Cardiac muscle cell (in vitro differentiated cells and primary cell): ENCODE measurements at regions not wholly inside any gene's neighbourhood (a gene's known extent, or its start where the extent isn't known, plus 50 kb on each side); places are given as distances from the start of the nearest gene placed in this dataset.
A peak's percentile ranks its signal among the peaks of the same experiment; 100 is the strongest.

Experiments
- DNase-seq, 2 donors: peaks; one replicate each; pipeline versions ENCODE4 v3.0.0 to v3.0.0-alpha.2; 2010 to 2017; ENCODE audit warnings: low read depth in 1 of 2, low spot score in 1 of 2
- H3K27ac ChIP-seq: fragments of 200-600 bp; sonication (generic); 2 replicates; pipeline ENCODE4 v1.5.1; 2016
- H3K27me3 ChIP-seq: fragments of 200-600 bp; sonication (generic); 2 replicates; pipeline ENCODE4 v1.6.0; 2016; ENCODE audit warnings: control low read depth
- H3K36me3 ChIP-seq: fragments of 200-600 bp; sonication (generic); 2 replicates; pipeline ENCODE4 v1.5.1; 2016; ENCODE audit warnings: control low read depth
- H3K4me1 ChIP-seq: fragments of 200-600 bp; sonication (generic); 2 replicates; pipeline ENCODE4 v1.8.1; 2017; ENCODE audit warnings: low read depth, mild to moderate bottlenecking, mixed run types
- H3K4me3 ChIP-seq: fragments of 200-600 bp; sonication (generic); 2 replicates; pipeline ENCODE4 v1.5.1; 2016; ENCODE audit warnings: mild to moderate bottlenecking
- H3K9me3 ChIP-seq: fragments of 200-600 bp; sonication (generic); 2 replicates; pipeline ENCODE4 v1.5.1; 2017; ENCODE audit warnings: low read depth, mild to moderate bottlenecking, control low read depth
- TF ChIP-seq, protein P1 (sequence below): IDR thresholded peaks from 2 replicates; pipeline ENCODE4 v1.5.1; 2012; ENCODE audit warnings: low read depth, mild to moderate bottlenecking, low read length

DNA sequence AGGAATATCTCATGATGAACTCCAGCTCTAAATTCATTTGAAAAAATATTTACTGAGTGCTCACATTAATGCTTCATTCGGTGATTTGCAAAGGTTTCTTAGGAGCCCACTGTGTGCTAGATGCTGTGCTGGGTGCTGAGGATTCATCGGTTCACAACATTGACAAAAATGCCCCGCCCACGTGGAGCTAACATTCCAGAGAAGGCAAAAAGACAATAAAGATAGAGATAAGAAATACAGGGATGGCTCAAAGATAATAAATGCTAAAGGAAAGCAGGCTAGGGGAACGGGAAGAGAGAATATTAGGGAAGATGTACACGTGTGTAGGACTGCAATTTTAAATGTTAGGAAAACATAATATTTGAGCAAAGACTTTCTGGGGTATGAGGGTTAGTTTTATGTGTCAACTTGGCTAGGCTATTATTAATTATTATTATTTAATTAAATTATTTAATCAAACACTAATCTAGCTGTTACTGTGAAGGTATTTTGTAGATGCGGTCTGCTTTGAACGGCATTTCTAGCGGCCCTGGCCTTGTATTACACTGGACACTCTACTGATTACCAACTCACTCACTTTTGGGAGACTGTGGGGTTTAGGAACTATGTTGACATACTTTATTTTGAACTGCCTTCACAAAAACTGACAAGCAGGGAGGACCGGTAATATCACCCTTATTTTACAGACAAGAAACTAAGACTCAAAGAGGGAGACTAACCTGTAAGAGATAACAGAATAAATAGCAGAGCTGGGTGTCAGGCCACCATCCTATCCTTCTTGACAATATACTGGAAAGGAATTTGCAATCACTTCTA, 61.9 kb upstream of the IRF2 start:
- TF ChIP-seq, protein P1, sequence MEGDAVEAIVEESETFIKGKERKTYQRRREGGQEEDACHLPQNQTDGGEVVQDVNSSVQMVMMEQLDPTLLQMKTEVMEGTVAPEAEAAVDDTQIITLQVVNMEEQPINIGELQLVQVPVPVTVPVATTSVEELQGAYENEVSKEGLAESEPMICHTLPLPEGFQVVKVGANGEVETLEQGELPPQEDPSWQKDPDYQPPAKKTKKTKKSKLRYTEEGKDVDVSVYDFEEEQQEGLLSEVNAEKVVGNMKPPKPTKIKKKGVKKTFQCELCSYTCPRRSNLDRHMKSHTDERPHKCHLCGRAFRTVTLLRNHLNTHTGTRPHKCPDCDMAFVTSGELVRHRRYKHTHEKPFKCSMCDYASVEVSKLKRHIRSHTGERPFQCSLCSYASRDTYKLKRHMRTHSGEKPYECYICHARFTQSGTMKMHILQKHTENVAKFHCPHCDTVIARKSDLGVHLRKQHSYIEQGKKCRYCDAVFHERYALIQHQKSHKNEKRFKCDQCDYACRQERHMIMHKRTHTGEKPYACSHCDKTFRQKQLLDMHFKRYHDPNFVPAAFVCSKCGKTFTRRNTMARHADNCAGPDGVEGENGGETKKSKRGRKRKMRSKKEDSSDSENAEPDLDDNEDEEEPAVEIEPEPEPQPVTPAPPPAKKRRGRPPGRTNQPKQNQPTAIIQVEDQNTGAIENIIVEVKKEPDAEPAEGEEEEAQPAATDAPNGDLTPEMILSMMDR = no peak
- DNase-seq = no peak
- H3K36me3 ChIP-seq = no peaks in the 10 kb centered on the region
- H3K27ac ChIP-seq = peak overlapping the region; percentile 86
- no peaks in the 10 kb centered on the region for H3K27me3 ChIP-seq
- no peaks in the 10 kb centered on the region for H3K9me3 ChIP-seq
- peaks cover 11% of the 10 kb centered on the region for H3K4me1 ChIP-seq
- peak overlapping the region; percentile 77 for H3K4me3 ChIP-seq

DNA sequence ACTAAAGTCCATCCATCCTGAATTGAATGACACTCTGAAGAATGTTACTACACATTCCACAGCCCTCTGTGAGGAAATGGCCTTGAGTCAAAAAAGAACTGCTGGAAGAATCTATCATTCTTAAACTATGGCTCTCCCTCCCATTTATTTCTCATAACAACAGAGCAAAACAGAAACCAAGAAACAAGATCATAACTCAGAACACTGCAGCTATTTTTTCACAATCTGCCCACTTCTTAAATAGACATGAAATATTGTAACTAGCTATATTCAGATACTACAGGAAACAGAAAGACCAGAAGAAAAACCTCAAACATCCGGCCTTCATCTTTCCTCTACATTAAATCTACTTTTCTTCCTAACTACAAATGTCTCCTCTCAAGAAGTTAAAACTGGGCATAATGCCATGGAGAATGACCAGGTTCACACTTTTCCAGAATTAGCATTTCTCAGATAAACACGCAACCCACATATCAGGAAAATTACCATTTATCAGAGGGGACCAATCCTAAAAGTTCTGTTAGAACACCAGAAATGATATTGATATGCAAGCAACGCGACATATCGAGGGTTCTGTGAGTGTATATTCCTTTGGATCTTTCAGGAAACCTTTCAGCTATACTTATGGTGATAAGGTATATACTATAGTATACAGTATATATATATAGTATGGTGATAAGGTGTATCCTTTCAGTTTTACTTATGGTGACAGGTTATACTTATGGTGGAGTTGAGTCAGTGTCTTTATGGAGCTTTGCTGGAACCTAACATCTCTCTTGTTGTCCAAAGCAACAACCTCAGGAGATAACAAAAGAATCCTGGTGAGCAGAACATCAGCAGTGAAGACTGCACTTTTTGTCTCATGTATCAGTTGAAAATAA, 60.4 kb upstream of the IRF2 start:
- peak; percentile 11 to 85 for DNase-seq
- TF ChIP-seq, protein P1 = no peak
- no peak overlapping the region for H3K27ac ChIP-seq

DNA sequence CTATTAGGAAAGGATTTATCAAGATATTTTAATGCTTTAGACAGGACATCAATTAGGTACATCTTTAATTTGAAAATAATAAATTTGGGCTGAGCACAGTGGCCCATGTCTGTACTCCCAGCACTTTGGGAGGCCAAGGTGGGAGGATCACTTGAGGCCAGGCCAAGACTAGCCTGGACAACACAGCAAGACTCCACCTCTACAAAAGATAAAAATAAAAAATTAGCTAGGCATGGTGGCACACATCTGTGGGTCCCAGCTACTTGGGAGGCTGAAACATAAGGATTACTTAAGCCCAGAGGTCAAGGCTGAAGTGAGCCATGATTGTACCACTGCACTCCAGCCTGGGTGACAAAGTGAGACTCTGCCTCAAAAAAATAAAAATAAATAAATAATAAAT, 59.6 kb upstream of the IRF2 start:
- Histone ChIP-seq H3K4me1 (peaks cover 11% of the 10 kb centered on the region), H3K36me3 (no peaks in the 10 kb centered on the region), H3K4me3 (no peak overlapping the region), H3K27me3 (no peaks in the 10 kb centered on the region), H3K9me3 (no peaks in the 10 kb centered on the region), H3K27ac (no peak overlapping the region)
- no peak for DNase-seq
- TF ChIP-seq, protein P1 = no peak

More for the DNA sequence above, 60.4 kb upstream of the IRF2 start:
- Histone ChIP-seq H3K9me3 (no peaks in the 10 kb centered on the region), H3K4me3 (no peak overlapping the region), H3K27me3 (no peaks in the 10 kb centered on the region), H3K4me1 (peaks cover 11% of the 10 kb centered on the region), H3K36me3 (no peaks in the 10 kb centered on the region)

DNA sequence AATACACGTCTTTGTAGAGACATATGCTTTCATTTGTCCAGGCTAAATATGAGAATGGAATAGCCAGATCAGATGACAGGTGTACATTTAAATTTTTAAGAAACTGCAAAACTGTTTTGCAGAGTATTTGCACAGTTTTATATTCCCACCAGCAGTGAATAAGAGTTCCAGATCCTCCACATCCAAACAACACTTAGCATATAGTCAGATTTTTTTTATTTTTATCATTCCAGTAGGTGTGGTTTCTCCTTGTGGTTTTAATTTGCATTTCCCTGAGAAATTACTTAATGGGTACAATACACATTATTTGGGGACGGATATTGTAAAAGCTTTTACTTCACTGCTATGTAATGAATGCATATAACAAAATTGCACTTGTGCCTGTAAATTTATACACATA, 56.7 kb upstream of the IRF2 start:
- no peaks in the 10 kb centered on the region for H3K36me3 ChIP-seq
- no peaks in the 10 kb centered on the region for H3K9me3 ChIP-seq
- H3K4me1 ChIP-seq = peaks cover 9% of the 10 kb centered on the region
- H3K27ac ChIP-seq = no peak overlapping the region
- no peak for DNase-seq
- H3K4me3 ChIP-seq = no peak overlapping the region
- no peaks in the 10 kb centered on the region for H3K27me3 ChIP-seq
- TF ChIP-seq, protein P1 = no peak

DNA sequence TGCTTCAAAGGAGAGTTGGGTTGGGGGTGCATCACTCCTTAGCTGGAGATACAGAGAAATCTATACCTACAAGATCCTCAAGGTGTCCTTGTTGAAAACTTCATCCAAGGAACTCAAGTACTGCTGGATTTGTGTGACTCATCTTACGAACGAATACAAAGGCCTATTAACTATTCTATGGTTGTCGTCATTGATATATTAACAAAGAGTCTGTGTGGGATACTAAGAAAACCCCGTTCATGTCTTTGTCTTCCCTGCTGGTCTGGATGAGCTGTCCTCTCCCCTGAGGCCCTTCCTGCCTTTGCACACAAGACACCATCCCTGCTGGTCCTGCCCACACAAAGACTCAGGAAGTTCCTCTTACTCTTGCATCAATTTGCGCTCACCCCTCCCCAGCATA, 54.9 kb upstream of the IRF2 start:
- Histone ChIP-seq H3K4me1 (peaks cover 2% of the 10 kb centered on the region), H3K36me3 (no peaks in the 10 kb centered on the region), H3K27me3 (no peaks in the 10 kb centered on the region), H3K4me3 (no peak overlapping the region), H3K9me3 (no peaks in the 10 kb centered on the region), H3K27ac (no peak overlapping the region)
- no peak for DNase-seq
- TF ChIP-seq, protein P1 = no peak
